Esophagus muscularis mucosa (tissue), 3 donors: ENCODE measurements at regions not wholly inside any gene's neighbourhood (a gene's known extent, or its start where the extent isn't known, plus 50 kb on each side); places are given as distances from the start of the nearest gene placed in this dataset.

Source experiments
- POLR2A ChIP-seq: fragments of 450-650 bp; IDR thresholded peaks from one replicate; pipeline ENCODE4 v1.6.1; 2017; ENCODE audit warnings: antibody characterized with exemption, moderate library complexity, mild to moderate bottlenecking, low read depth
- POLR2AphosphoS5 ChIP-seq, 2 donors: sonication (generic); formaldehyde crosslinking; IDR thresholded peaks; one replicate each; pipeline ENCODE4 v1.6.1; 2017; ENCODE audit warnings: antibody characterized with exemption in 2 of 2
- TF ChIP-seq, protein P1 (sequence below), 3 experiments: fragments of 200-600 bp in 2 of 3; fragments of 450-650 bp in 1 of 3; sonication (generic) in 2 of 3; IDR thresholded peaks; one replicate each; pipeline ENCODE4 v1.5.1; 2017 to 2019; ENCODE audit warnings: antibody characterized with exemption in 3 of 3, mild to moderate bottlenecking in 2 of 3, moderate library complexity in 1 of 3

DNA sequence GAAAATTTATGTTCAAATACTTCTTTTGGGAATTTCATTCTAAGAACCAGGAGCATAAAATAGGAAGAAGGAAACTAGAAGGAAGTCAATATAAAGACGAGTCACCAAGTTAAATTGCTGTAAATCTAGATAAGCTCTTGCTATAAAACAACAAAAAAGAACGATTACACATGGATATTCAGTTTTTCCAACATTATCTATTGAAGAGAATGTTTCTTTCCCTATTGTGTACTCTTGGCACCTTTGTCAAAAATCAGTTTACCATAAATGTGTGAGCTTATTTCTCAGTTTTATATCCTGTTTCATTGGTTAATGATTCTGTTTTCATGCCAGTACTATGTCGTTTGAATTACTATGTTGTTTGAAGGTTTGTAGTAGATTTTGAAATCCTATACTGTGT is 536.3 kb upstream of the MKI67 start:
- TF ChIP-seq, protein P1, sequence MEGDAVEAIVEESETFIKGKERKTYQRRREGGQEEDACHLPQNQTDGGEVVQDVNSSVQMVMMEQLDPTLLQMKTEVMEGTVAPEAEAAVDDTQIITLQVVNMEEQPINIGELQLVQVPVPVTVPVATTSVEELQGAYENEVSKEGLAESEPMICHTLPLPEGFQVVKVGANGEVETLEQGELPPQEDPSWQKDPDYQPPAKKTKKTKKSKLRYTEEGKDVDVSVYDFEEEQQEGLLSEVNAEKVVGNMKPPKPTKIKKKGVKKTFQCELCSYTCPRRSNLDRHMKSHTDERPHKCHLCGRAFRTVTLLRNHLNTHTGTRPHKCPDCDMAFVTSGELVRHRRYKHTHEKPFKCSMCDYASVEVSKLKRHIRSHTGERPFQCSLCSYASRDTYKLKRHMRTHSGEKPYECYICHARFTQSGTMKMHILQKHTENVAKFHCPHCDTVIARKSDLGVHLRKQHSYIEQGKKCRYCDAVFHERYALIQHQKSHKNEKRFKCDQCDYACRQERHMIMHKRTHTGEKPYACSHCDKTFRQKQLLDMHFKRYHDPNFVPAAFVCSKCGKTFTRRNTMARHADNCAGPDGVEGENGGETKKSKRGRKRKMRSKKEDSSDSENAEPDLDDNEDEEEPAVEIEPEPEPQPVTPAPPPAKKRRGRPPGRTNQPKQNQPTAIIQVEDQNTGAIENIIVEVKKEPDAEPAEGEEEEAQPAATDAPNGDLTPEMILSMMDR (IDR thresholded peaks at IDR 0.05) = no peak
- TF ChIP-seq POLR2A (no peak), POLR2AphosphoS5 (IDR thresholded peaks at IDR 0.05) (no peak)
